HG02973 (cell line): ENCODE measurements at regions not wholly inside any gene's neighbourhood (a gene's known extent, or its start where the extent isn't known, plus 50 kb on each side); places are given as distances from the start of the nearest gene placed in this dataset.
"Not testable (repeated sequence)": the region's sequence is repeated elsewhere in the genome, so short reads cannot be mapped to it uniquely, and the experiment has no call there.

Experiments
- ATAC-seq: cut with Tn5 transposase; IDR thresholded peaks from one replicate; pipeline ENCODE4 v1.9.1; 2021; ENCODE audit warnings: moderate library complexity; ENCODE audit not compliant: unreplicated experiment

DNA sequence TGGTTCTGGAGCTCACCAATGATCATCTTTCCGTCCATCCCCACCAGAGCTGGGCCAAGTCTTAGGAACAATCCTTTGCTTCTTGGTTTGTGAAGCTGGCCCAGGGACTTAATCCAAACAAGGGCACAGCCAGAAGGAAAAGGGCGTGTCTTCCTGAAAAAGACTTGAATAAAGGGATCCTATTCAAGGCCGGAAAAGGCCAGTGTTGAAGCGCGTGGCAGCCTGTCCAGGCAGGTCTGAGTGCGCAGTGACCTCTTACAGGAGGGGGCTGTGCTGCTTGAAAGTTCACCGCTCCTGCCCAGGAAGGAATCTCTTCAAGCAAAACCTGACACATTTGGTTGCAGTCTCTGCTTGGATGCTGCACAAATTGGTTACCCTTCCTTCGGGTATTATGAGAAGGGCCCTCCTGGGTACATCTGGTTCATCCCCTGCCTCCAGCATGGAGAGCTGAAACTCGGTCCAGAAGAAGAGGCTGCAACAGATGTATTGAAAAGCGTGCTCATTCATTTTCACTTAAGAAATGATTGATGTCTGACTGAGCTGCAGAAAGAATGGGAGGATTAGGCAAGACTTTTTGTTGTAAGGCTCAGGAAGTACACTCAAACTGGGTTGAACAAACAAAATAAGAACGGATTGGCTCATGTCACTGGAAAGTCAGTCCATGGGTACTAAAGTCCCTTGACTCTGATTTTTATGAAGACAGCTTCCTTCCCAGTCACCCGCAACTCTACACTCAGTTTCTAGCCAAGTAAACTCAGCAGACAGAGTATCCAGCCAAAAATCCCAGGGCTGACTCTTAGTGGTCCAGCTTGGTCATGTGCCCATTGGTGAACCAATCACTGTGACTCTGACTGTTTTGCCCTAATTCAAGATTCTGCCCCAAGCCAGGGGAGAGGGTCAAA is 136.3 kb downstream of the TFAP2C start:
- no peak for ATAC-seq

- ATAC-seq: no peak
These were observed 137.4 kb downstream of the TFAP2C start for GRCh38 chr20:56766528-56766927.

GRCh38 chr20:56769921-56770600 is 141.0 kb downstream of the TFAP2C start:
- ATAC-seq: no peak

DNA sequence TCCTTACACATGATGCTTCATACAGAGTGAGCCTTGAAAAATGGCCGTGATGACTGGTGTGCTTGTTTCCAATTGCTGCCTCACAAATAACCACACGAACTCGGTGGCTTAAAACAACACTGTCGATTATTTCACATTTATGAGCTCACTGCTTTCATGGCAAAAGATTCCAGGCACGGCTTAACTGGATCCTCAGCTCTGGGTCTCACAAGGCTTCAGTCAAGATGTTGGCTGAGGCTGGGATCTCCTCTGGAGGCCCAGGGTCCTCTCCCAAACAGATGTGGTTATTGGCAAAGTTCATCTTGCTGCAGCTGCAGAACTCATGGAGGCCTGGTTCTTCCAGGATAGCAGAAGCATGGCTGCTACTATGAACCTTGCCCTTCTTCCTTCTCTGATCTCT is 144.6 kb downstream of the TFAP2C start:
- no peak for ATAC-seq

DNA sequence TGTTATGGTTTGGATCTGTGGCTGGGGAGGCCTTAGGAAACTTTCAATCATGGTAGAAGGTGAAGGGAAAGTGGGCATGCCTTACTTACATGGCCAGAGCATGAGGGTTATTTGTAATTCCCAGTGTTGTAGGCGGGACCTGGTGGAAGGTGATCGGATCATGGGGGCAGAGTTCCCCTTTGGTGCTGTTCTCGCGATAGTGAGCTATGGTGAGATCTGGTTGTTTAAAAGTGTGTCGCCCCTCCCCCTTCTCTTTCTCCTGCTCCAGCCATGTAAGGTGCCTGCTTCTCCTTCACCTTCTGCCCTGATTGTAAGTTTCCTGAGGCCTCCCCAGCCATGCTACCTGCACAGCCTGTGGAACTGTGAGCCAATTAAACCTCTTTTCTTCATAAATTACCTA is 145.8 kb downstream of the TFAP2C start:
- ATAC-seq: no peak

DNA sequence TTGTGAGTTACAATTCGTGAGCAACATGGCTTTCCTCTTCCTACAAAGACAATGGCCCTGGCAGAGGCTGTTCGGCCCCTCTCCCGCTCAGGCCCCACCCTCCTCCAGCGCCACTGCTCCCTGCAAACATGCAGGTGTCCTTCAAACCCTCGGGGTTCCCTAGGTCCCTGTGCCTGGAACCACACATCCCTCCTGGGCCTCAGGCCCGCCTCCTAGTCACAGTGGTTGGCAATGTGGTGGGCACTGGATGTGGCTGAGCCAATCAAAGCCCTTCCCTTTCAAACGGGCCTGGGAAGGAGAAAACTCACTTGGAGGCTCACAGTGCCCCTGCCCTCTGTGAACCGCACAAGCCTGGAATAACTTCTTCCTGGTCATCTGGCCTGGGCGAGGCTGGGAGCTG is 147.2 kb downstream of the TFAP2C start:
- ATAC-seq: no peak

DNA sequence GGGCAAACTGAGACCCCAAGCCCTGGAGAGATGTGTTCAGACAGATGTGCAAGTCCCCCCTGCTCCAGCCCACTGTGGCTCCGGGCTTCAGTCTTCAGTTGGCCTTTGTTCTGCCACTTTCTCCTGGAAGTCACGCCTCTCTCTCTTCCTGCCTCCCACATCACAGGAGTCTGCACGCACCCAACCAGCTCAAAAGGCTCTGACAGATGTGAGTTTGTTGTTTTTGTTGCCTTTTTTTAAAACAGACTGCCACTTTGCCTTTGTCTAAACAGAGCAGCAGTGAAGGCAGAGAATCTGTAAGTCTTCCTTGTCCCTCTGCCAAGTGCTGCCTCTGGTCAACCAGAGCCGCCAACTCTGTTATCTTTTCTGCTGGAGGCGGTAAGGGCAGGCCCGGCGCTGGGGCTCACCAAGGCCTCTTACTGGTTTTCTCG is 149.7 kb downstream of the TFAP2C start:
- ATAC-seq: no peak

DNA sequence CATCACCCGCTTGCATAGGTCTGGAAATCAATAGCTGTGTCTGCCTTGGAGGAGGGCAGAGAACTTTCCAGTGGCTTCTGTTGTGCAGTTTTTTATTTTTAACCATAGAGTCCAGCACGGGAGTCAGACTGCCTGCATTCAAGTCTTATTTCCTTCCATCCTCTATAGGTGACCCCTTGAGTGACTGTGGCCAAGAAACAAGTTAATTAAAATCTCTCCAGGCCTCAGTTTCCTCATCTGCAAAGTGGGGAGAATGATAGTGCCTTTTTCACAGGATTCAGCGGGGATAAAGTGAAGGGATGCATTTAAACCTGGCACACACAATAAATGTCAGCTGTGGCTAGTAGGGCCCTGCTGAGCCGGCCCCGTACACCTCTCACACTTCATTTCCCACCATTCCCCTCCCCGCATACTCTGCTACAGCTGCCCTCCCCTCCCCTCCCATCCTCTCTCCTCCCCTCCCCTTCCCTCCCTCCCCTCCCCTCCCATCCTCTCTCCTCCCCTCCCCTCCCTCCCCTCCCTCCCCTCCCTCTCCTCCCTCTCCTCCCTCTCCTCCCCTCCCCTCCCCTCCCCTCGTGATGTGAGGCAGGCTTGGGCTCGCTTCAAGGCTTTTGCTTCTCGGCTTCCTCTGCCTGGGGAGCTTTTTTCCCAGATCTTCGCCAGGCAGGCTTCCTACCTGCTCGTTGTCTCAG is 150.5 kb downstream of the TFAP2C start:
- no peak for ATAC-seq

DNA sequence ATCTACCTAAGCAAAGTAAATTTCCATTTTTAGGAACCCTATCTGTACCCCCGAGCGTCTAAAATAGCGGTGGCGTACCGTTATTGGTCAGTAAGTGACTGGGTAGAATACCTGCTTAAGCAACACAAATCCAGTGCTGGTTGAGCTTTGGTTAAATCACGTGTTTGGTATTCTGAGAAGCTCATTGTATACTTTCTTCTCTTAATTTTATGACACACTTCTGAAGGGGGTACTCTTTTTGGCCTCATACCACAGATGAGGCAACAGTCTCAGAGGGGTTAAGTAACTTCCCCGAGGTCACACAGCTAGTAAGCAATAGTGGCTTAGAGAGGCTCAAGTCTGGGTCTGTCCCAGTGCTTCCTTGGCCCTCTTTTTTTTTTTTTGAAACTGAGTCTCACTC is 151.2 kb downstream of the TFAP2C start:
- ATAC-seq: no peak

DNA sequence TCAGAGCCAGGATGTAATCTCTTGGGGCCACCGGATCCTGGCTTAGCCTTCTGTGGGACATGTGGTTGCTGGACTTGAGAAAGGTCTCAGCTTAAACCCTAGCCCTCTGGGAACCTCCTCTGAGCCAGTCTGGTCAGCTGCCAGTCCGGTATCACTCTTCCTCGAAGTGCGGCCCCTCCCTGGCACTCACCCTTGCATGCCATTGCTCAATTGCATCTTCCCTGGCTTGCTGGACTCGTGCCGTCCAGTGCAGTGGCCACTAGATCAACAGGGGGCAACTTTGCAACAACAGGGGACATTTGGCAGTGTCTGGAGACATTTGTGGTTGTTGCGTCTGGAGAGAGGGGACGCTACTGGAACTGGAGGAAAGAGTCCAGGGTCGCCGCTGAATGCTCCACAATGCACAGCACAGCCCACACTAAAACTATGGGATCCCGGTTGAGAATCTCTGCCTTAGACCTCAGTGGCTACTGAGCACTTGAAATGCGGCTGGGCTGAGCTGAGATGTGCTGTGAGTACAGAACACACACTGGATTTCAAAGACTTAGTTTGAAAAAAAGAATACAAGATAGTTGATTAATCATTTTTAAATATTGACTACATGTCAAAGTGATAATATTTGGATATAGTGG is 152.1 kb downstream of the TFAP2C start:
- ATAC-seq: no peak

- not testable (repeated sequence) for ATAC-seq
These were observed 153.0 kb downstream of the TFAP2C start for GRCh38 chr20:56781987-56782560.

DNA sequence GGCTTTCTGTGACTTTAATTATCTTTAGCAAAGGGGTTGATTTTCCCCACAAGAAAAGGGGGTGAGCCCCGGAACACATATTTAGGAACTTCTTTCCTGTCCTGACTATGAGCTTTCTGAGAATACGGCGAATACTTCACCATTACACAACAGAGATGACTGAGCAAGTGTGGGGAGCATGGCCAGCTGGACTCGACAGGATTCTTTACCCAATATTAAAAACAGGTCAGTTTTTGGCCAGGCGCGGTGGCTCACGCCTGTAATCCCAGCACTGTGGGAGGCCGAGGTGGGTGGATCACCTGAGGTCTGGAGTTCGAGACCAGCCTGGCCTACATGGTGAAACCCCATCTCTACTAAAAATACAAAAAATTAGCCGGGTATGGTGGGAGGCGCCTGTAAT is 153.7 kb downstream of the TFAP2C start:
- not testable (repeated sequence) for ATAC-seq

- no peak for ATAC-seq
These were observed 154.7 kb downstream of the TFAP2C start for GRCh38 chr20:56783826-56784225.

- ATAC-seq: no peak
These were observed 157.4 kb downstream of the TFAP2C start for GRCh38 chr20:56786503-56786902.

GRCh38 chr20:56788041-56788670 is 159.1 kb downstream of the TFAP2C start:
- ATAC-seq: no peak

DNA sequence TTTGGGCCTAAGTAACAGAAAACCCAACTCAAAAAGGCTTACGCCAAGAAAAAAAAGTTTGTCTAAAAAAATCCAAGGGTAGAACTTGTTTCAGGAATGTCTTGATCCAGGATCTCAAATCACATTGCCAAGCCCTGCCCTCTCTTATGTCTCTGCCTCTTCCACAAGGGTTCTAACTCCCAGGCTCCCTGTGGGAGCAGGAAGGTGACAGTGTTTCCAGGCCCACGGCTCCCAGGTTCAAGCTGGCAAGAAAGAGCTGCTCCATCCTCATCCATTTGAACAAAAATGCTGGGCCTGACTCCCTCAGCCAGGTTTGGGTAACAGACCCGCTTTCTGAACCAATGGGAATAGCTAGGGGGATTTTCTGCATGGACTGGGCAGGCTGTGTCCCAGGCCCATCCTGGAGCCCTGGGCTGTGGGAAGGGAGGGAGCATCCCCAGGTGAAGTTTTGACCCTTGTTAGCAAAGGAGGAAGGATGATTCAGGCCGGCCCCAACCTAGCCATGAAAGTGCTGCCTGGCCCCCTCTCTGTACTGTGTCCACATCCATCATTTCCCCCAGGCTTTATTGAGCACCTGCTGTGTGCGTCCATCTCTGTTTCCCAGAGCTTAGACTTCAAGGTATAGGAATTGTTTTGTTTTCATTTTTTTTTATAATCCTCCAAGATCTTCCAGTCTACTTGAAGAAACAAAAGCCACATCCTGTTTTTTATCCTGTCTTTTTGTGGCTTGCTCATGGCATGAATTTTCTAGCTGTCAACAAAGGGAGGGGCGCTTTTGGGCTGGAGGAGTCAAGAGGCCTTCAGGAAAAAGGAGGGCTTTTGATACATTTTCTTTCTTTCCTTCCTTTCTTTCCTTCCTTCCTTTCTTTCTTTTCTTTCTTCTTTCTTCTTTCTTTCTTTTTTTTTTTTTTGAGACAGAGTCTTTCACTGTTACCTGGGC is 159.8 kb downstream of the TFAP2C start:
- no peak for ATAC-seq

DNA sequence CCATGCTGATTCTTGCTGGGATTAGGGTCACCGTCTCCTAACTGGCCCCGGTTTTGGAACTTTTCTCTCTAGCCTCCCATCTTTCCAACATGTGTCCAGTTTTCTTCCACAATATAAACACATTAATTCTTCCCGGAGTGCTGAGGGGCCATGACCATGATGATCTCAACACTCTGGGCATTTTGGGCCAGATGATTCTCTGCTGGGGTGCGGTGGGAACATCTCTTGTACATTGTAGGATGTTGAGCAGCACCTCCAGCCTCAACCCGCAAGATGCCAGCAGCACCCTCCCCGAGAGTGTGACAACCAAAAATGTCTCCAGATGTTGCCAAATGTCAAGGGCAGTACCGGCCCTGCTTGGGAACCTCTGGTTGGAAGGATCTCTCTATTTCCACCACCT is 164.8 kb downstream of the TFAP2C start:
- no peak for ATAC-seq

GRCh38 chr20:56795492-56795891 is 166.4 kb downstream of the TFAP2C start:
- no peak for ATAC-seq

DNA sequence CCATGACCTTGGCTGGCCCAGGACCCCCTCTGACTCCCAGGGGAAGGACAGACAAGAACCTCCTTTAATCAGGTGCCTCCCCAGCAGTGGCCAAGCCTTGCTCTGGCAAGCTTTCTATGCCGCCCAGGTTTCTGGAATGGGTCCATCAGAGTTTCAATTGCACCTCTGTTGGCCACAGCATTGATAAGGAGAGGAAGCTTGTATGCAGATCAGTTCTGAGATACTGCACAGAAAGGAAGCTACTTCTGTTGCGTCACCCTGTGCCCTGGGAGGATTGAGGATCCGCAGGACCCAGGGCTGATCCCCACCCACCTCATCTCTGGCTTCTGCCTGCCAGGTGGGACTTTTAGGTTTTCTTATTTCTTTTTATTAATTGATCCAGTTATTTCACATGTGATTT is 167.2 kb downstream of the TFAP2C start:
- ATAC-seq: no peak
